ENCODE measurements at regions not wholly inside any gene's neighbourhood (a gene's known extent, or its start where the extent isn't known, plus 50 kb on each side); places are given as distances from the start of the nearest gene placed in this dataset.

- POLR2A ChIA-PET: no interaction called here
- no peak overlapping the region for H2AFZ ChIP-seq (ENCODE audit: control insufficient read depth, low read depth, low read length)
- in situ Hi-C loops (cut with MboI) (no loop called here), intact Hi-C loops (cut with micrococcal nuclease; ENCODE audit: unreplicated experiment) (no loop called here)
- no peaks in the 10 kb centered on the region for H3K36me3 ChIP-seq (ENCODE audit: control insufficient read depth in 2 of 2, insufficient read depth in 2 of 2, low read length in 1 of 2)
- H3K79me2 ChIP-seq (ENCODE audit: control insufficient read depth, insufficient read depth, low read length): no peaks in the 10 kb centered on the region
- no peak overlapping the region for H3K27ac ChIP-seq (ENCODE audit: control insufficient read depth, insufficient read depth)
- RAD21 ChIA-PET (ENCODE audit: unreplicated experiment): no interaction called here
- no peaks in the 10 kb centered on the region for H3K9me3 ChIP-seq (replicated peaks; ENCODE audit: control insufficient read depth, insufficient read depth, low read length)
- DNase-seq (ENCODE audit: low read depth, low spot score) (no peak), ATAC-seq (no peak), FAIRE-seq (no peak)
- no peak overlapping the region for H3K9ac ChIP-seq (ENCODE audit: control insufficient read depth, insufficient read depth, low read length)
- no peaks in the 10 kb centered on the region for H3K4me1 ChIP-seq (ENCODE audit: control insufficient read depth, insufficient read depth, low read length)
- H3K4me3 ChIP-seq: no peak overlapping the region
- 0% methylated on average over 1 of the region's 1 CpG for WGBS (ENCODE audit: insufficient coverage, insufficient replicate concordance, low lambda C conversion rate, missing lambda C conversion rate)
- no peaks in the 10 kb centered on the region for H4K20me1 ChIP-seq (ENCODE audit: control insufficient read depth, insufficient read depth)
- SMC1A ChIA-PET (ENCODE audit: uncharacterized antibody, unreplicated experiment): no interaction called here
- CTCF ChIA-PET: no interaction called here
- no peak overlapping the region for H3K4me2 ChIP-seq (ENCODE audit: control insufficient read depth, insufficient read depth)
- BruUV-seq (replicated peaks): no TSS peak
- H3K27me3 ChIP-seq (replicated peaks in 1 of 2; ENCODE audit: control insufficient read depth in 2 of 2, insufficient read depth in 2 of 2, low read length in 1 of 2): no peaks in the 10 kb centered on the region
- no peak for TF ChIP-seq REST (IDR thresholded peaks at IDR 0.05; ENCODE audit: low read depth, low read length)
- no peak for TF ChIP-seq NR2C1 (IDR thresholded peaks at IDR 0.05)
- TF ChIP-seq RELA (IDR thresholded peaks at IDR 0.05; ENCODE audit: borderline replicate concordance, partially characterized antibody): no peak
- TF ChIP-seq TBL1XR1 (IDR thresholded peaks at IDR 0.05; ENCODE audit: low read depth, low read length): no peak
- no peak for TF ChIP-seq MYC (IDR thresholded peaks at IDR 0.05; ENCODE audit: insufficient read depth, insufficient read length, insufficient replicate concordance, low read length, severe bottlenecking)
- TF ChIP-seq IKZF2 (IDR thresholded peaks at IDR 0.05): no peak
- TF ChIP-seq POLR2AphosphoS2 (IDR thresholded peaks at IDR 0.05; ENCODE audit: low read depth, low read length): no peak
- no peak for TF ChIP-seq GABPA (IDR thresholded peaks at IDR 0.05; ENCODE audit: low read depth)
- TF ChIP-seq SUZ12 (IDR thresholded peaks at IDR 0.05; ENCODE audit: unreplicated experiment): no peak
- TF ChIP-seq CBX3 (IDR thresholded peaks at IDR 0.05; ENCODE audit: borderline replicate concordance, low read depth): no peak
- TF ChIP-seq ZZZ3 (IDR thresholded peaks at IDR 0.05; ENCODE audit: control insufficient read depth, insufficient read length, low read depth): no peak
- no peak for TF ChIP-seq BRCA1 (IDR thresholded peaks at IDR 0.05; ENCODE audit: low read depth, low read length)
- TF ChIP-seq SKIL (IDR thresholded peaks at IDR 0.05; ENCODE audit: low read depth, poor library complexity, severe bottlenecking): no peak
- no peak for TF ChIP-seq SMARCA5 (IDR thresholded peaks at IDR 0.05)
- no peak for TF ChIP-seq ELK1 (IDR thresholded peaks at IDR 0.05; ENCODE audit: low read depth, low read length)
- TF ChIP-seq USF1 (IDR thresholded peaks at IDR 0.05; ENCODE audit: borderline replicate concordance, extremely low read length, insufficient read depth, low read depth, low read length): no peak
Observed at GRCh38 chr4:17301266-17301665, 210.6 kb downstream of the QDPR start.
